ENCODE measurements at regions not wholly inside any gene's neighbourhood (a gene's known extent, or its start where the extent isn't known, plus 50 kb on each side); places are given as distances from the start of the nearest gene placed in this dataset.
"Not testable (repeated sequence)": the region's sequence is repeated elsewhere in the genome, so short reads cannot be mapped to it uniquely, and the experiment has no call there.

DNA sequence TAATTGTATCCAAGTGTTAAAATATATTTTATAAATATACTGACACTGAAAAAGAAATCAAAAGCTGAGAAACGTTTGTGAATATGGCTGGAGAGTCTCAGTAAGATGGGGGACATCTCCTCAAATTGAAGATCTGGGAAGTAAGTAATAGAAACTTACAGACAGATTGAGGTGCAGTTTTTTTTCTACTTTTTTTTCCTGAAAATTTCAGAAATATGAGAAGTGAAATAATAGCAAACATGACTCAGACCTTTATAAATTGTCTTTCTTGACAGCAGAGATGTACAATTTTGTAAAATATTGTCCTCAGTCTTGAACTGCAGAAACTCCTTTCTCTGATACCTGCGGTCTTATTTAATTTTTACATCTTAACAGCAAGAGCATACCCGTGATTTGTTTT, 347.1 kb downstream of the UTRN start:
- Mint-ChIP-seq H3K4me1 (peaks cover 3% of the 10 kb centered on the region), H3K4me3 (no peak overlapping the region), H3K9me3 (ENCODE audit: low read depth) (no peaks in the 10 kb centered on the region), H3K36me3 (peaks cover 14% of the 10 kb centered on the region), H3K27ac (no peak overlapping the region), H3K27me3 (no peaks in the 10 kb centered on the region)
- CTCF ChIA-PET: no interaction called here
- DNase-seq (no peak), ATAC-seq (no peak)

DNA sequence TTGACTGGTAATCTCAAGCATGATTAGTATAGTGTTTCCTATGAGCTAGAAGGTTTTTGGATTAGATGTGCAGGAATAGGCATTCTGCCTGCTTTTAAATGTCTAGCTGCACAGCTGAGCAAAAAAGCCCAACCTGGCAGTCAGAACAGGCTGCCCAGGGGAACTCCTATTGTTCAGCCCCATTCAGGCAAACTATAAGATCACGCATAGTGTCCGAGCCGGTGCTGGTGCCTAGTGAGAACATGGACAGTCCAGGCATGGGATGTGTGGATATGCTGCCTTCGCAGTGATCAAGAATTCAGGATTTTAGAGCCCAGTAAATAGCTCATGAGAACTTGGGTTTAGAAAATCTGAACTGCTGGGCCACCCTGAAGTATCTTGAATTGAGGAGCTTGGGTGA, 348.8 kb downstream of the UTRN start:
- peaks cover 13% of the 10 kb centered on the region for H3K36me3 Mint-ChIP-seq
- DNase-seq: no peak
- peaks cover 2% of the 10 kb centered on the region for H3K4me1 Mint-ChIP-seq
- CTCF ChIA-PET: no interaction called here
- ATAC-seq: no peak
- H3K9me3 Mint-ChIP-seq (ENCODE audit: low read depth): no peaks in the 10 kb centered on the region
- H3K4me3 Mint-ChIP-seq: no peak overlapping the region
- no peaks in the 10 kb centered on the region for H3K27me3 Mint-ChIP-seq
- no peak overlapping the region for H3K27ac Mint-ChIP-seq

DNA sequence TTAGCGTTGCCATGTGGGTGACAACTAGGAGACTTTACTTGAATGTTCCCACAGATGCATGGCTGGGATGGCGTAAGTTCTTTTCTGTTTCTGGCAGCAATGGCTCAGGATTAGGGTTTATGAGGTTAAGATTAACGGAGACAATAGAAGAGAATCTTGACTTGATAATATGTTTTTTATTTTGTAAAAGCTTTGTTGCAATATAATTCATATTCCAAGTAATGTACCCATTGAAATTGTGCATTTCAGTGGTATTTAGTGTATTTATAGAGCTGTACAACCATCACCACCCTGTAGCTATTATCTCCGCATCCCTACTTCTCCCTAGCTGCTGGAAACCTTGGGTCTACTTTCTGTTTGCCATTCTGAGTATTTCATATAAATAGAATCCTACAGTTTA, 349.2 kb downstream of the UTRN start:
- ATAC-seq (no peak), DNase-seq (no peak)
- peaks cover 16% of the 10 kb centered on the region for H3K36me3 Mint-ChIP-seq
- peaks cover 2% of the 10 kb centered on the region for H3K4me1 Mint-ChIP-seq
- no peaks in the 10 kb centered on the region for H3K27me3 Mint-ChIP-seq
- no peak overlapping the region for H3K27ac Mint-ChIP-seq
- CTCF ChIA-PET: no interaction called here
- no peak overlapping the region for H3K4me3 Mint-ChIP-seq
- H3K9me3 Mint-ChIP-seq (ENCODE audit: low read depth): no peaks in the 10 kb centered on the region

DNA sequence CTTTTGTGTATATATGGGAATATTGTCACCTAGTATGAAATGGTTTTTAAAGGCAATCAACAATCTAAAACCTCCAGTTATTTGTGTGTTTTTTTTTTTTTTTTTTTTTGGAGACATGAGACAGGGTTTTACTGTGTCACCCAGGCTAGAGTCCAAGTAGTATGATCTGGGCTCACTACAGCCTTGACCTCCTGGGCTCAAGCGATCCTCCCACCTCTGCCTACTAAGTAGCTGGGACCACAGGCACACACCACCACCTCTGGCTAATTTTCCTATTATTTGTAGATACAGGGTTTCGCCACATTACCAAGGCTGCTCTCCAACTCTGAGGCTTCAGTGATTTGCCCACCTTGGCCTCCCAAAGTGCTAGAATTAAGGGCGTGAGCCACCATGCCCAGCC, 349.9 kb downstream of the UTRN start:
- Mint-ChIP-seq H3K27ac (no peak overlapping the region), H3K4me3 (no peak overlapping the region), H3K9me3 (ENCODE audit: low read depth) (no peaks in the 10 kb centered on the region), H3K36me3 (peaks cover 14% of the 10 kb centered on the region), H3K27me3 (no peaks in the 10 kb centered on the region), H3K4me1 (no peaks in the 10 kb centered on the region)
- ATAC-seq: no peak
- CTCF ChIA-PET: no interaction called here
- no peak for DNase-seq

DNA sequence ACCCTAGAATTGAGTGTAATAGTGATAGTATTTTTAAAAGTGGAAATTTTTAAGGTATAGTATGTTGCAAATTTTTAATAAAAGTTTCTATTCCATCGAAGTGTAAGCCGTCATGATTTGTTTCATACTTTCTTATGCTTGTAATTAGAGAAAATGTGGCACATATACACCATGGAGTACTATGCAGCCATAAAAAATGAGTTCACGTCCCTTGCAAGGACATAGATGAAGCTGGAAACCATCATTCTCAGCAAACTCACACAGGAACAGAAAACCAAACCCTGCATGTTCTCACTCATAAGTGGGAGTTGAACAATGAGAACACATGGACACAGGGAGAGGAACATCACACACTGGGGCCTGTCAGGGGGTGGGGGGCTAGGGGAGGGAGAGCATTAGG, 350.9 kb downstream of the UTRN start:
- H3K27ac Mint-ChIP-seq; CTCF ChIA-PET; H3K4me3 Mint-ChIP-seq; H3K4me1 Mint-ChIP-seq; DNase-seq; H3K9me3 Mint-ChIP-seq (ENCODE audit: low read depth); ATAC-seq; H3K27me3 Mint-ChIP-seq: not testable (repeated sequence)
- peaks cover 14% of the 10 kb centered on the region for H3K36me3 Mint-ChIP-seq

DNA sequence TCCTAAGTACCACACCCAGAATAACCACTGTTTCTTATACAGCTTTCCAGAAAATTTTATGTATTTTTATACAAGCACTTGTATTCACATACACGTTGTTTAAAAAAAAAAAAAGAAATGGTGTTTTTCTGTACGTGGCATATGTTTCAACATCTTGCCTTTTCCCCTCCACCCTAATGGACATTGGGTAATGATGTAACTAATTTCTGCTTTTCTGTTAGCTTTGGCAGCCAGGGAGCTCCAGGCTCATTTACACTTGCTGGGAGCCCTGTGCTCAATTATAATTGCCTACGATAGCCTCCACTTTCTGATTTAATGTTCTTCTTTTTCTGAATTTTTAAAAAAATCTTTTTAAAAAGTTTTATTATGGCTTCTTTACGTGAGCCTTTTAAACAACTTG, 352.4 kb downstream of the UTRN start:
- no peaks in the 10 kb centered on the region for H3K27me3 Mint-ChIP-seq
- no peaks in the 10 kb centered on the region for H3K4me1 Mint-ChIP-seq
- CTCF ChIA-PET: no interaction called here

DNA sequence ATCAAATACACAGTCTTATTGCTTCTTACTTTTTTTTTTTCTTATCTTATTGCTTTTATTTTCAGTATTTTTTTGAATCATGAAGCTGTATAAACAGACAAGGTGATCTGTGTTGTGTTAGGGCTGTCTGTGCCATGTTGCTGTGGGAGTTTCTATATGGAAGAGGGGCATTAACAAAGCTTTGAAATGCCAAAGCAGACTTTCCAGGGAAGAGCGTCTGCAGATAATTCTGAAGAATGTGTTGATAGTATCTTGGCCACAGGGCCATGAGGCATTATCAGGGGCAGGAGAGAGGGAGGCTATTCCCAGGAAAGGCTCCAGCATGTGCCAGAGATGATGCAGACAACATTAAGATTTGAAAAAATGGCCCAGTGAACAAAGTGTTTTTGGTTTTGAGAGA, 354.5 kb downstream of the UTRN start:
- Mint-ChIP-seq H3K4me3 (no peak overlapping the region), H3K4me1 (no peaks in the 10 kb centered on the region), H3K36me3 (peaks cover 12% of the 10 kb centered on the region), H3K27ac (no peak overlapping the region), H3K27me3 (no peaks in the 10 kb centered on the region), H3K9me3 (ENCODE audit: low read depth) (no peaks in the 10 kb centered on the region)
- DNase-seq: no peak
- CTCF ChIA-PET: no interaction called here
- ATAC-seq: no peak

More for the DNA sequence above, 352.4 kb downstream of the UTRN start:
- no peak overlapping the region for H3K27ac Mint-ChIP-seq
- no peaks in the 10 kb centered on the region for H3K9me3 Mint-ChIP-seq (ENCODE audit: low read depth)
- ATAC-seq (no peak), DNase-seq (no peak)
- H3K4me3 Mint-ChIP-seq: no peak overlapping the region
- peaks cover 12% of the 10 kb centered on the region for H3K36me3 Mint-ChIP-seq

DNA sequence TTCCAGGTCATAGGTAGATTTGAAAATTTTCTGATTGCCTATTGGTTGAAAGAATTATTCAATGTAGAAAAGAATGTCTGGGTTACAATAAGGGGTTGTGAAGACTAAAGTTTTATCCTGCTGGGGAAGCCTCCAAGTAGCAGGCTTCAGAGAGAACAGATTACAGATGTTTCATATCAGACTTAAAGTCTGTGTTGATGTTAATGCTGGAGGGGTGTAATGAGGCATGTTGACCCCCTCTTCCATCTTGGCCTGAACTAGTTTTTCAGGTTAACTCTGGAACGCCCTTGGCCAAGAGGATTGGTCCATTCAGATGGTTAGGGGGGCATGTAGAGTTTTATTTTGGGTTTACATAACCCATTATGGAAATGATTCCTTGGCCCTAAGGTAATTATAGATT, 356.2 kb downstream of the UTRN start:
- Mint-ChIP-seq H3K4me3 (no peak overlapping the region), H3K36me3 (peaks cover 12% of the 10 kb centered on the region), H3K27me3 (no peaks in the 10 kb centered on the region), H3K27ac (no peak overlapping the region), H3K4me1 (no peaks in the 10 kb centered on the region), H3K9me3 (ENCODE audit: low read depth) (no peaks in the 10 kb centered on the region)
- DNase-seq (no peak), ATAC-seq (no peak)
- CTCF ChIA-PET: no interaction called here

DNA sequence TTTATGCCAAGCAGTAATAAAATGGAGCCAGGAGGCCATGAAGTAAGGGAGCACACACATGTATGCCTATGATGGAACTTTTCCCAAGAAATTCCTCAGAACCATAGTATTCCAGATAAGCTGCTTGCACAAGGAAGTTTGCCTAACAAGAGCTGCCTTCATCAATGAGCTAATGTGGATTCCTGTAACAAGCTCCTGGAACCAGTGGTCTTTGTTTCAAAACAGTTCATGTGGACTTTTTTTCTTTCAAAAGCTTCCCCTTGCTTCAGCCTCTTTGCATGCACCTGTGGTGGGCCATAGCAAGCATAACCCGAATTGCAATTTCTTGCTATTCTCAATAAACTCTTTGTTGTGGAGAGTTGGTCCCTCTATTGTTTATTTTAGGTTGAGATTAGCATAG, 359.6 kb downstream of the UTRN start:
- no peaks in the 10 kb centered on the region for H3K27me3 Mint-ChIP-seq
- H3K4me1 Mint-ChIP-seq: no peaks in the 10 kb centered on the region
- CTCF ChIA-PET: no interaction called here
- no peak overlapping the region for H3K27ac Mint-ChIP-seq
- H3K9me3 Mint-ChIP-seq (ENCODE audit: low read depth): no peaks in the 10 kb centered on the region
- DNase-seq: no peak
- ATAC-seq: no peak
- H3K4me3 Mint-ChIP-seq: no peak overlapping the region
- peaks cover 14% of the 10 kb centered on the region for H3K36me3 Mint-ChIP-seq

DNA sequence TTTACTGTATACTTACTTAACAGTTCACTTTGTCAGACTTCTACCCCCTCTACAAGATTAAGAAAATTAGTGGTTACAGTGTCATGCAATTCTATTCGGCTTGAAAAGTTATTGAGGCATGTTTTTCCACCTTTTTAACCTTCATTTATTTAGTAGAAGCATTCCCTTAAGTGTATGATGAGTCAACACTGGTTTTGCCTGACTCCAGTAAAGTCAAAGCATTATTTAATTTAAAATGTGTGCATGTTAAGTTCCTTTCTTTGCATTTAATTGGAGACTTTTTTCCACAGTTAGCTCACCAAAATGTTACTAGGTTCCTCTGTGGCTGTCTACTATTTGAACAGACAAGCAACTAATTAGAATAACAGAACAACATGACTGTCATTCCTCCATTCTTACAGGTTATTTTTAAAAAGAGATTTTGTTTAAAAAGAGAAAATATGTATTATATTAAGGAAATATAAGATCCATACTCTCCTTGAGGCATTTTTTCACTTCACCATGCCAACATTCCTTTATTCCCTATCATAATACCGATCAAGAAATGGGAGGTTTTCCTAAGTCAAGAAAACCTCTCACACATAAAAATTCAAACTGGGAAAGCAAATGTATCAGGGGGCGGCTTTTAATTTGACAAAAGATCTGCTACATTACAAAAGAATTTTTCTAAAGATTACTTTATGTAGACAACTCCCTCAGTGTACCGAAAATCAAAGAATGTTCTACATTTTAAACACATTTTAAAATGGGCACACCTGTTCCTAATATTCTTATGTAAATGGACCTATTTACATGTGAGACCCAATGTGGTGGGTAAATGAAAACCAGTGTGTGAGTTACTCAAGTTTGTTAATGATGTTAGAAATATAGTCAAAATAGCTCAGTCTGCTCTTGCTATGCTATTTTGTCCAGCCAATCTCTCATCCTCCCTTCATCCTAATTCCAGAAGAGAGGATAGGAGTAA, 361.2 kb downstream of the UTRN start:
- H3K36me3 Mint-ChIP-seq: peaks cover 21% of the 10 kb centered on the region
- no peak overlapping the region for H3K4me3 Mint-ChIP-seq
- no peak overlapping the region for H3K27ac Mint-ChIP-seq
- no peaks in the 10 kb centered on the region for H3K9me3 Mint-ChIP-seq (ENCODE audit: low read depth)
- no peaks in the 10 kb centered on the region for H3K27me3 Mint-ChIP-seq
- ATAC-seq (no peak), DNase-seq (no peak)
- CTCF ChIA-PET: no interaction called here
- H3K4me1 Mint-ChIP-seq: no peaks in the 10 kb centered on the region

DNA sequence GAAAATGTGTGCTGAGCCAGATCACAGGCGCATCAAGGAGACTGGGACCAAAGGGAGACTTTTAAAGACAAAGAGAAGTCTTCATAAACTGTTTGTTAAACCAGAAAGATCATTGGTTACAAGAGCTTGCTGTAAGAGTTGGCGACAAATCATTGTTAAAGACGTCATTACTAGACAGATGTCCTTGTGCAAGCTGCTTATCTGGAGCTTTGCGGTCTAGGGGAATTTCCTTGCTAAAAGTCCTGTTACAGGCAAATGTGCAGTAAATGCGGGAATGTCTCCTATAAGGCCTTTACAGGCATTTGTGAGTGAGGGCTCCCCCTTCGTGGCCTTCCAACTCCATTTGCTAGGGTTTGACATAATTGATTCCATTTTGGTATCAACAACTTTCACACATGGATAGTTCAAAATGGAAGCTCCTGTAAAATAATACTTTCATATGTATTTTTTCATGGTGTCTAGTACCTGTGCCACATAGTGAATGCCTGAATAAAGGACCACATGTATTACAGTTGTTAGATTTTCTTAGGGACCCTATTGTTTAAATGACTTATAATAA, 362.4 kb downstream of the UTRN start:
- H3K27ac Mint-ChIP-seq: no peak overlapping the region
- DNase-seq (no peak), ATAC-seq (no peak)
- CTCF ChIA-PET: no interaction called here
- no peaks in the 10 kb centered on the region for H3K27me3 Mint-ChIP-seq
- H3K4me3 Mint-ChIP-seq: no peak overlapping the region
- peaks cover 5% of the 10 kb centered on the region for H3K4me1 Mint-ChIP-seq
- peaks cover 28% of the 10 kb centered on the region for H3K36me3 Mint-ChIP-seq
- no peaks in the 10 kb centered on the region for H3K9me3 Mint-ChIP-seq (ENCODE audit: low read depth)

DNA sequence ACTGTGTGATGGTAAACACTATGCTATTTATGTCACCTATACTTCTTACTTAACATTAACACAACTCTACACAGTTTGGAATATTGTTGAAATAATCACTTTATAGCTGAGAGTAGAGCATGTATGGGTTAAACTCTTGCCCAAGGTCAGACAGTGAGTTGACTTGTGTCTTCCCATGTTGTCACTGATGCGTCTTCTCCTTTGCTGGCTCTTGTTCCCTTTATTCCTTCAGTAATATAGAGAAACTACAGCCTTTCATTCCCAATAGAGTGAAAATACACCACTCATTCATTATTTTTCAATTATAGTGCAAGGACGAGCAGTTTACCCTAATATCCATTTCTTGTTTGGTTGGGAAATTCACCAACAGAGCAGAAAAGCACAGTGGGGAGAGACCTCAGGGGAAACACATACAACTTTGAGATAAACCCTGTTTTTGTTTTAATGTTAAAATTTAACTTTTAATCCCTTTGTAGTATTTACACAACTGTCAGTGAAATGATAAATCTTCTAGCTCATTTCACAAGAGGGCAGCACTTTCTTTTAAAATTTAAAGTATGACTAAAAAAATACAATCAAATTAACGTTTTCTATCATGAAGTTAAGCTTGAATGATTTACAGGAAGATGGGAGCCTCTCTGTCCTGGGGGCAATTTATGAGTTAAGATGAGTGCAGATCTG, 363.0 kb downstream of the UTRN start:
- DNase-seq (no peak), ATAC-seq (no peak)
- Mint-ChIP-seq H3K9me3 (ENCODE audit: low read depth) (no peaks in the 10 kb centered on the region), H3K4me1 (peaks cover 5% of the 10 kb centered on the region), H3K27me3 (no peaks in the 10 kb centered on the region), H3K36me3 (peaks cover 26% of the 10 kb centered on the region), H3K4me3 (no peak overlapping the region), H3K27ac (no peak overlapping the region)
- CTCF ChIA-PET: no interaction called here

DNA sequence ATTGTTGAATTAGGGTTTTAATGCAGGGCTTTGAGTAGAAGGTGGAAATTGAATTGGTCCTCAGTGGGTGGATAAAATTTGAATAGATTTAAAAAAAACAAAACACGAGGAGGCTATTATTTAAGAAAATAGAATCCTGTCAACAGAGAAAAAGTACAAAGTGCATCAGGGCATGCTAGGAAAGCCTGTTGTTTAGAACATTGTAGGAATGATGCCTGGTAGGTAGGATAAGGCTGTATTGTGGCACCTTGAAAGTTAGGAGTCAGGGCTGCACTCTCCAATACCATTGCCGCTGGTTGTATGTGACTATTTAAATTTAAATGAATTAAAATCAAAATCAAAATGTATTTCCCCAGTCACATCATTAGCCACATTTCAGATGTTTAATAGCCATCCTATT, 363.9 kb downstream of the UTRN start:
- no peak overlapping the region for H3K27ac Mint-ChIP-seq

DNA sequence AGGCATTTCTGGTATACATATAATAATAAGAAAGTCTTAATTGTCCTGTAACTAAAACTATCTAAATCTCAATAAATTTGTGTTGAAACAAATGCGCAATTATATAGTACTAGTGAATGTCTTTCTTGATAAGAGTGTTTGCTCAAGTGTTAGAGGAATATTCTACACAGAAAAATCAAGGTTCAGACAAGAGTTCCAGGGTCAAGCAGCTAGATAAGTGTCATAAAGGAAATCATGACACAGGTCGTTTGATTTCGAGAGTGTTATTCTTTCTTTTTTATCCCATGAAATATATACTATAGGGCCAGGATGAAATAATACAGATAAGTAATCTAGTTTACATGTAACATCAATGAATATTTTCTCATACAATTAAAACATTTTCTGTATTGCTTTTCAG, 366.1 kb downstream of the UTRN start:
- Mint-ChIP-seq H3K4me3 (no peak overlapping the region), H3K4me1 (peaks cover 17% of the 10 kb centered on the region), H3K27me3 (no peaks in the 10 kb centered on the region), H3K27ac (no peak overlapping the region), H3K9me3 (ENCODE audit: low read depth) (no peaks in the 10 kb centered on the region), H3K36me3 (peaks cover 21% of the 10 kb centered on the region)
- ATAC-seq (no peak), DNase-seq (no peak)
- CTCF ChIA-PET: no interaction called here

More for the DNA sequence above, 363.9 kb downstream of the UTRN start:
- H3K4me3 Mint-ChIP-seq: no peak overlapping the region
- peaks cover 24% of the 10 kb centered on the region for H3K36me3 Mint-ChIP-seq
- DNase-seq (no peak), ATAC-seq (no peak)
- H3K27me3 Mint-ChIP-seq: no peaks in the 10 kb centered on the region
- no peaks in the 10 kb centered on the region for H3K9me3 Mint-ChIP-seq (ENCODE audit: low read depth)
- CTCF ChIA-PET: interaction anchor here (1.3 kb wide), 1 partner anchor 14 kb away, joined by 3 read pairs; no protein-coding TSS in a partner anchor
- peaks cover 12% of the 10 kb centered on the region for H3K4me1 Mint-ChIP-seq
